Activated CD4-positive, alpha-beta T cell treated with anti-CD3 and anti-CD28 coated beads, Interleukin-2, Interleukin-6, amounts not matched to agents 100 ng/mL and 50 ng/mL, durations not matched to agents 16 hours and 8 hours (primary cell): ENCODE measurements at regions not wholly inside any gene's neighbourhood (a gene's known extent, or its start where the extent isn't known, plus 50 kb on each side); places are given as distances from the start of the nearest gene placed in this dataset.

Experiments
- DNase-seq: peaks from one replicate; pipeline ENCODE4 v3.0.0-alpha.2; 2020

DNA sequence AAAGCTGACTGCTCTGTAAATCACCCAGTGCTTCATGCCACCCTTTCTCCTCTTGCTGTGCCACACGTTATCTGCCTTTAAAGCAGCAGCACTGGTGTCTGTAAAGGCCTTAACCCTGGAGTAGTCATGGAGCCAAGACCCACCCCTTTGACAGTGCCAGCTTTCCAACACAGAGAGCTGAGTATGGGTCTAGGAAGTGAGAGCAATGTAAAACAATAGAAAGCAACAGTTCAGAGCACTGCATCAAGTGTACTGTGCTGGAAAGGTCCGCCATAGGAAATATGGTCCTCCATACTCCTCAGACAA is 139.5 kb downstream of the DAD1 start:
- DNase-seq = no peak

DNA sequence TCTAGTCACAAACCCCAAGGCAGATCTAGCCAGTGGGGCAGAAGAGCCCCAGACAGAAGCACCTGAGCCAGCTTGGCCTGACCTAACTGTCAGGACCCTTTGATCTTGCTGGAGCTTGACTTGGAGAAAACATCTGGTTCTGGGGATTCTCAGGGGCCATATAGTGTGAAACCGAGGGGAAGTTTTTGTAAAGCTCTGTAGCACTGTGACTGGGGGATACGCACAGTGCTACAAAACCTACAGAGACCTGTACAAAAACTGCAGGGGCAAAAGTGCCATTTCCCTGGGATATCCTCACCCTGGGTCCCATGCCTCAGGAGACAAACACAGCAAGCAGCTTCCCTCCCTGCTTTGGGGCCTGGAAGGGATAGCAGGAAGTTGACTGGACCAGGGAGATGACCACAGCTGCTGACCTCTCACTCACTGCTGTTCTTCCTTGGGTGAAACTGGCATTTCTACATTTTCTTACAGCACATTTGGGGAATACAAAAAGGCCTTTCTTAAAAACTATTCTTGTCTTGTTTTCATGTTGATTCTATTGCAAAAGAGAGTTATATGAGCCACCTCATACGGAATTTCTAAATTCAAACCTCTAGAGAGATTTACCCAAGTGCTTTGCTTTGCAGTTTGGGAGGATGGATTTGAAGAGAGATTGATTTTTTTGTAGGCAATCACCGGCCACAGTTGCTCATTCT is 140.0 kb downstream of the DAD1 start:
- DNase-seq = no peak

- DNase-seq = no peak
Measured at GRCh38 chr14:22448035-22448904, 140.8 kb downstream of the DAD1 start.

DNA sequence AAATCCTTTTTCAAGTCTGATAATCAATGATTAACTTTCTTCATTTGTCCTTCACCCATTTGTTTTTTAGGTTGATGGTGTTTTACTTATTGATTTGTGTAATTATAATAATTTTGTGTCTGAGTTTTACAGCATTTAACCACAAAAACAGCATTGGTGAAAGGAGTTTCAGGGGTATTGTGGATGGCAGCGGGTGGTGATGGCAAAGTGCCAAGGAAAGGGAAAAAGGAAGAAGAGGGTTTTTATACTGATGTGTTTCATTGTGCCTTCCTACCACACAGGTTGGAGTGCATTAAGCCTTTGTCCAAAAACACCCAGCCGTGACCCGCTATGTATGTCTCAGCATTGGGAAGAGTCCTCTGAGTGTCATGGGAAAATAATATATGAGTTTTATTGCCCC is 150.3 kb downstream of the DAD1 start:
- DNase-seq = no peak

- DNase-seq = no peak
Measured at GRCh38 chr14:22434901-22435550, 154.0 kb downstream of the DAD1 start.

- DNase-seq = no peak
Measured at GRCh38 chr14:22434030-22434429, 155.0 kb downstream of the DAD1 start.

DNA sequence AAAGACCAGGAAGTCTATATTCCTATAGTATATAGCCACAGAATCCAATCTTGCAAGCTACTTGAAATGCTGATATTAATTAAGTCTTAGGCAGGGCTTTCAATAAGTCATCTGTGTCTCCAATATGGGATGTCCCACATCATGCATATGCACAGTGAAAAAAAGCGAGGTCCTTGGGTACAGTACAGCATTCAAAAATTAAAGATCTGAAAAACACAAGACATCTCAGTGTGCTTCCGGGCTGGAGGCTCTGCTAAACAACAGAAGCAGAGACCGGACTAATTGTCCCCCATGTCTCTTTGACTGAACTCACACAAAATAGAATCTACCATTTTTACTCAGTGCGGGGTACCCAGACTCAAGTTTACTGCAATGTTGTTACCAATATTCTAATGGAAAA is 156.0 kb downstream of the DAD1 start:
- DNase-seq = no peak

DNA sequence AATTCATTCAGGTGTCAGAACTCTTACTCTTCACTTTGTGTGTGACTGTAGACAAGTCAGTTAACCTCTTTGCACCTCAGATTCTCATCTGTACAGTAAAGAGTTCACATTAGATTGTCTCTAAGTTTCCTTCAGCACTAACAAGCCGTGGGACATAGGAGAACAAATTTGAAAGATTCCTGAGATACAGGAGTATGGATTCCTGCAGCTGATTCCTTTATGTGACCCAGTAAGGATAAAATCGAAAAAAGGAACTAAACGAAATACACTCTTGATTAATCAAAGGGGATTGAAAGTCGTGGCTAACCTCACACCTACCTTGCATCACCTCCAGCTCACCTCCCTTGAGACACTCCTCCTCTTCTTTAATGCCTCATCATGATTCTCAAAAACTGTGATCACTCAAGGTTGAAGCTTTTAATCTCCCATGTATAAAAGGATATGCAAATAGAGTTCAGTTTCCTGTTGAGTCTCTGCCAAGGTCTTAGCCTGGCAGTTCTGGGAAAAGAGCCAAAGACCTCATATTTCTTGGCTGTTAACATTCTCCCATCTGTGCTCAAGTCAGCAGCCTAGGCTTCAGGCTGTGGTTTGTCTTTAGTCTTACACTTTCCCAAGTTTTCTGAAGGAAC is 156.6 kb downstream of the DAD1 start:
- DNase-seq = no peak

DNA sequence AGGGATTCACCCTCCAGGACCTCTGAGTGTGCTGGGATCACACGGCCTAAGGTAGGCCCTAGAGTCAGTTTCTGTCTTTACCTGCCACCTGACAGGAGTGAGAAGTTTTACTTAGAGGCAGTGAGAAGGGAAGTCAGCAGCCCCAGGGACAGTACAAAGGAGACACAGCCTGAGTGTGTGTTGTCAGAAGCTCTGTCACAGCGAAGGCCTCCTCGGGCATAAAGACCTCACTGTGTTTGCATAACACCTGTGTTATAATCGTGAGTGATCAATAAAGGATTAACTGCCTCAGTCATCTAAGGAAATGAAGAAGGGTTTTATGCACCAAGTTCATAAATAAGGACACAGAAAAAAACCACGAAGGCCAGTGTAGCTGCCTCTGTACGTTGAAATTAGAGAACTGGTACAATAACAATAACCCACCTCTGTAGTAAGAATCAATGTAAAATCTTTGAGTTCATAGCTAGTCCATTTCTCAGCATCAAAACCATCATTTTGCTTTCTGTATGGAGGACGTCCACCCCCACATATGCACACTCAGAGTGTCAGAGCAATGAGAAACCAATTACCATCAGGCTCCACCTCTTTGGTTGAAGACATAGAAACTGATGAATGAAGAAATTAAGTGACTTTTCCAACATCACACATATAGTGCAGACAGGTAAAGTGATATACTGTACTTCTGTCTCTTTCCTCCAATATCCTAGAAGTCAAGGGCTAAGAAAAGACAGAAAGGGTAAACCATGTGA is 159.3 kb downstream of the DAD1 start:
- no peak for DNase-seq

- no peak for DNase-seq
Measured at GRCh38 chr14:22428700-22429291, 160.2 kb downstream of the DAD1 start.

DNA sequence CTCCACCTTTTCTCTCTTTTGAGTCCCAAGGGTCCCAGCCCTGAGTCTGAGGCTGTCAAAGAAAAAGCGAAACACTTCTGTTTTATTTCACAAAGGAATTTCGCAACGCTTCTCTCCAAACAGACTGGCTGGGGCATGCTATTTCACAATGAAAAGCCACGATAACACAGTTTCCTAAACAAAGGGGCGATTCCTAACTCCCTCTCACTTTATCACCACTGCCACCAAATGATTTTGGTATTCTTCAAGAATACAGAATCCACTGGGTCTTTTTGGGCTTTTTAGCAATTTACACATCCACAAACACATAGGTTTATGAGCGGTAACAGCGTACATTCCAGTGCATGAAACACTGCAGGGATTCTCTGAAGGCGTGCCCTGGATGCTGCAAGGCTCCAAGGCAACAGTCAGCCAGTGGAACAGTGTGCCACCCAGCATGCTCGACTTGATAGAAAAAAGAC is 161.2 kb downstream of the DAD1 start:
- DNase-seq = no peak

DNA sequence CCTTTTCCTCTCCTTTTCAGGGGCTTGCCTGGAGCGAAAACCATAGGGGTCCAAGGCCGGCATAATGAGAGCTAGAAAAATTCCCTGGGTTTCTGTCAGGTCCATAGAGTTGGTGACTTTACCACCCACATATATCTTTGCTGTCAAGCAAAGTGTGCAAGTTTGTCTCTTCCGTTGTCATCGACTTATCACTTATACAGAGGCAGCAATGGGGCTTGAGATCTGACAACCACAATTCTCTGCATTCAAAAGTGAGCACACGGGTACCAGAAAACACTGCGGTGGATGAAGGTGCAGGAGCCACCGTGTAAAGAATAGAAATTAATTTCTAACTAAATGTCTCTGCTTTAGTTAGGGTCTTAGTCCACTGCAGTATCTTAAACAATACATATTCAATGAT is 162.3 kb downstream of the DAD1 start:
- DNase-seq = no peak

DNA sequence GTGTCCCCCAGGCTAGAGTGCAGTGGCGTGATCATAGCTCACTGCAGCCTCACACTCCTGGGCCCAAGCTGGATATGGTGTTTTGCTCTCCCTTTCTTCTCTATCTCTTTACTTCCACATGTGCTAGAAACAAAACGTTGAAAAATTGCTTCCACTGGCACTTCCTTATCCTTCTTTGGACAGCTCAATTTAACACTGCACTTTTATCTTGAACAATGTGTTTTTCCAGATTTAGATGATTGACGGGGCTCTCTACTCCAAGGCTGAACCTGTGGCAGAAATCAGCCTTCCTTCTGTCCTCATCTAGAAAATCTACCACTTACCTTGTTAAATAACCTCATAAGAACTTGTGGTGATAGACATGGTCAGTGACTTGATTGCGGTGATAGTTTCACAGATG is 165.1 kb downstream of the DAD1 start:
- DNase-seq = no peak

DNA sequence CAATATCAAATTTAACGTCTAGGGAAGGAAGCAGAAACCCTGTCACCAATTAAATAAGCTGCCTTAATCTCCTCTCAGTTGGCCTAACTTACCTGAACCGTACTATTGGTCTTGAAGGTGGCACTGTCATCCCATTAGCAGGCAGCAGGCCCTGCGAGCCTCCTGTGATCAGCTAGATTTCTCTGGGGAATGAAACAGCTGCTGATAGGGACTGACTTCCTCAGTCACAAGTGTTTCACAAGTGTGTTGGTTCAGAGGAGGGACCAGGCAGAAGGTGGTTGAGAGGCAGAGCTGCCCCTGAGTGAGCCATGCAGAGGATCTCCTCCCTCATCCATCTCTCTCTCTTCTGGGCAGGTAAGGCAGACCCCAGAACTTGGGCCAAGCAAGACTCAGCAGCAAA is 166.8 kb downstream of the DAD1 start:
- DNase-seq = no peak

- DNase-seq = no peak
Measured at GRCh38 chr14:22420598-22421186, 168.3 kb downstream of the DAD1 start.

- no peak for DNase-seq
Measured at GRCh38 chr14:22419620-22420019, 169.4 kb downstream of the DAD1 start.

DNA sequence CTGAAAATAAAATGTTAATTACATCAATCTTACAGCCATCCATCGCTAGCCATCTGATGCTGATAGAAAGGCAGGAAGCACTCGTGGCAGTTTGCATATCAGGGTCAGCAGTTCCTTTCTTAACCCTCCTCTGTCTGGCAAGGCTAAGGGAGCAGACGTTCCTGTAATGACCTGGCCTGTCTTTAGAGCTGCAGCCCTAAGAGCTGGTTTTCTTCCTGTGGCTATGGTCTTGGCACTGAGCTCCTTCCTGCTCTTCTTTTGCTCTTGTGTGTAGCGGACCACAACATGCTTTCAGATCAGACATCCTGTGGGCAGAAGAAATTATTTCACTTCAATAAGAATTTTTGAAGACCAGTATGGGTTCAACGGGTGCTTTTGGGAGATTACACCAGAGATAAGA is 170.4 kb downstream of the DAD1 start:
- no peak for DNase-seq

- no peak for DNase-seq
Measured at GRCh38 chr14:22417914-22418313, 171.1 kb downstream of the DAD1 start.

GRCh38 chr14:22416193-22416592 is 172.8 kb downstream of the DAD1 start:
- no peak for DNase-seq

DNA sequence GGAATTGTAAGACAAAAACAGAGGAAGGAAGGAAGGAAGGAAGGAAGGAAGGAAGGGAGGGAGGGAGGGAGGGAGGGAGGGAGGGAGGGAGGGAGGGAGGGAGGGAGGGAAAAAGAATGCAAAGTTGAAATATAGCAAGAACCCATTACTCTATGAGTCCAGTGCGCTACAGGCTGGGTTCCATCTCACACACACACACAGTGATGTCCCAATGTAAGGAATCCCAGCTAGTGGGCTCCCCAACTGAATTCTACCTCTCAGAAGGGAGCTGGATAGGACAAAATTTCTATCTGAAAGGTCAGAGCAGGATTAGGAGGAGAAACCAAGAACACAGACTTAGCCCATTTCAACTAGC is 173.4 kb downstream of the DAD1 start:
- DNase-seq = no peak

DNA sequence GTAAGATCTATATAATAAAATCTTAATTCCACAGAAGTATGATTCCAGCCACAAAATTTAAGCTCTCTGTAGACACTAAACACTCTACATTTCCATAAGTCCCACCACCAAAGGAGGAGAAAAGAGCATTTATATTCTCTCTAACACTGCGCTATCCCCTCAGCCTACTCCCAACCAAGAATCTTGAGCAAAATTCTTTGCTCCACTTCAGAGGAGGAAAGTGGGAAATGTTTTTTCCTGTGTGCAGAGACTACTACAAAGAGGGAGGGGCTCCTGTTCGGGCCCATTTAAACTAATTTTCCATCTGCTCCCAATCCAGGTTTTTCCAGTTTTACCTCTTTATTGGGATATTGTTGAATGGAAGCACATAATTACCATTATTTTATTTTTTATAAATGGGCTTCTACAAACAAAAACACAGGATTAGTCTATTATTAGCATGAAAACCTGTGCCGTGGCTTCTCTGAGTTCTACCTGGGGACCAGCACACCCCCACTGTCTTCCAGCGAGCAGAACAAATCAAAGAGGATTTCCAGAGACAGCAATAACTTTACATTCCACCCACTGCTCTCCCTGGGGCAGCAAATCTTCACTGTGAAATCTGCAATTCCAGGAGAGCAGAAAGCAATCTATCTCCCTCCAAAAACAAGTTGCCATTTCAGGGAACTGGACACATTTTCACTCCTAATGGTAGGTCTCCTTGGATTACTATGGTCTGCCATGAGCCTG is 174.0 kb downstream of the DAD1 start:
- DNase-seq = no peak
